C4-2B (cell line): ENCODE measurements at regions not wholly inside any gene's neighbourhood (a gene's known extent, or its start where the extent isn't known, plus 50 kb on each side); places are given as distances from the start of the nearest gene placed in this dataset.

ENCODE experiments used
- H3K27ac ChIP-seq: fragments of 450-650 bp; 2 replicates; pipeline ENCODE4 v1.5.1; 2017
- ZFX ChIP-seq: fragments of 450-650 bp; IDR thresholded peaks from 2 replicates; pipeline ENCODE4 v1.6.1; 2017
- TF ChIP-seq, protein P1 (sequence below): fragments of 450-650 bp; conservative IDR thresholded peaks from 2 replicates; pipeline ENCODE4 v1.5.1; 2017; ENCODE audit warnings: mild to moderate bottlenecking

- TF ChIP-seq, protein P1, sequence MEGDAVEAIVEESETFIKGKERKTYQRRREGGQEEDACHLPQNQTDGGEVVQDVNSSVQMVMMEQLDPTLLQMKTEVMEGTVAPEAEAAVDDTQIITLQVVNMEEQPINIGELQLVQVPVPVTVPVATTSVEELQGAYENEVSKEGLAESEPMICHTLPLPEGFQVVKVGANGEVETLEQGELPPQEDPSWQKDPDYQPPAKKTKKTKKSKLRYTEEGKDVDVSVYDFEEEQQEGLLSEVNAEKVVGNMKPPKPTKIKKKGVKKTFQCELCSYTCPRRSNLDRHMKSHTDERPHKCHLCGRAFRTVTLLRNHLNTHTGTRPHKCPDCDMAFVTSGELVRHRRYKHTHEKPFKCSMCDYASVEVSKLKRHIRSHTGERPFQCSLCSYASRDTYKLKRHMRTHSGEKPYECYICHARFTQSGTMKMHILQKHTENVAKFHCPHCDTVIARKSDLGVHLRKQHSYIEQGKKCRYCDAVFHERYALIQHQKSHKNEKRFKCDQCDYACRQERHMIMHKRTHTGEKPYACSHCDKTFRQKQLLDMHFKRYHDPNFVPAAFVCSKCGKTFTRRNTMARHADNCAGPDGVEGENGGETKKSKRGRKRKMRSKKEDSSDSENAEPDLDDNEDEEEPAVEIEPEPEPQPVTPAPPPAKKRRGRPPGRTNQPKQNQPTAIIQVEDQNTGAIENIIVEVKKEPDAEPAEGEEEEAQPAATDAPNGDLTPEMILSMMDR, result no peak
- H3K27ac ChIP-seq, result no peak overlapping the region
Measured at GRCh38 chr4:35695003-35695402, 549.3 kb downstream of the ARAP2 start.

- H3K27ac ChIP-seq, result no peak overlapping the region
- TF ChIP-seq, protein P1, result no peak
- TF ChIP-seq ZFX, result no peak
Measured at GRCh38 chr4:35695421-35695820, 548.9 kb downstream of the ARAP2 start.

GRCh38 chr4:35697210-35697736, 547.0 kb downstream of the ARAP2 start:
- no peak for TF ChIP-seq ZFX
- TF ChIP-seq, protein P1, result no peak
- no peak overlapping the region for H3K27ac ChIP-seq

- H3K27ac ChIP-seq, result no peak overlapping the region
- no peak for TF ChIP-seq ZFX
- TF ChIP-seq, protein P1, result no peak
Measured at GRCh38 chr4:35700663-35701062, 543.7 kb downstream of the ARAP2 start.

DNA sequence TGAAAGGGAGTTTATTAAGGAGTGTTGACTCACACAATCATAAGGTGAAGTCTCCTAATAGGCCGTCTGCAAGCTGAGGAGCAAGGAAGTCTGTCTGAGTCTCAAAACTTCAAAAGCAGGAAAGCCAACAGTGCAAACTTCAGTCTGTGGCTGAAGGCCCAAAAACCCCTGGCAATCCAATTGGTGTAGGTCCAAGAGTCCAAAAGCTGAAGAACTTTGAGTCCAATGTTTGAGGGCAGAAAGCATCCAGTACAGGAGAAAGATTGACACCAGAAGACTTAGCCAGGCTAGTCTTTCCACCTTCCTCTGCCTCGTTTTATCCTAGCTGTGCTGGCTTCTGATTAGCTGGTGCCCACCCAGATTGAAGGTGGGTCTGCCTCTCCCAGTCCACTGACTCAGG, 535.2 kb downstream of the ARAP2 start:
- no peak overlapping the region for H3K27ac ChIP-seq
- TF ChIP-seq, protein P1, result no peak
- no peak for TF ChIP-seq ZFX

- TF ChIP-seq, protein P1, result no peak
- no peak overlapping the region for H3K27ac ChIP-seq
Measured at GRCh38 chr4:35710343-35710742, 534.0 kb downstream of the ARAP2 start.

DNA sequence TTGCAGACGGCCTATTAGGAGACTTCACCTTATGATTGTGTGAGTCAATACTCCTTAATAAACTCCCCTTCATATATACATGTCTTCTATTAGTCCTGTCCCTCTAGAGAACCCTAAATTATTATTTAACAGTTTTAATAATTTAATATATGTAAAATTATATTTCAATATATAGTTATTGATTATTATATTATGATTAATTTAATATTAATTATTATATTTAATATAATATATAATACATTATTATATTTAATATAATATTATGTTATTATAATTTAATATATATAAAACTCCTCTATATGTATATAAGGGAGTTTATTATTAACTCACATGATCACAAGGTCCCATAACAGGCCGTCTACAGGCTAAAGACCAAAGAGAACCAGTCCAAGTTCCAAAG, 533.2 kb downstream of the ARAP2 start:
- TF ChIP-seq, protein P1, result no peak
- H3K27ac ChIP-seq, result no peak overlapping the region
